ENCODE measurements at regions not wholly inside any gene's neighbourhood (a gene's known extent, or its start where the extent isn't known, plus 50 kb on each side); places are given as distances from the start of the nearest gene placed in this dataset.

GRCh38 chr4:20302336-20302735, 50.6 kb downstream of the SLIT2 start:
- TF ChIP-seq CTCF (IDR thresholded peaks at IDR 0.05) (no peak), POLR2A (IDR thresholded peaks at IDR 0.05) (no peak)
